ENCODE measurements at regions not wholly inside any gene's neighbourhood (a gene's known extent, or its start where the extent isn't known, plus 50 kb on each side); places are given as distances from the start of the nearest gene placed in this dataset.

DNA sequence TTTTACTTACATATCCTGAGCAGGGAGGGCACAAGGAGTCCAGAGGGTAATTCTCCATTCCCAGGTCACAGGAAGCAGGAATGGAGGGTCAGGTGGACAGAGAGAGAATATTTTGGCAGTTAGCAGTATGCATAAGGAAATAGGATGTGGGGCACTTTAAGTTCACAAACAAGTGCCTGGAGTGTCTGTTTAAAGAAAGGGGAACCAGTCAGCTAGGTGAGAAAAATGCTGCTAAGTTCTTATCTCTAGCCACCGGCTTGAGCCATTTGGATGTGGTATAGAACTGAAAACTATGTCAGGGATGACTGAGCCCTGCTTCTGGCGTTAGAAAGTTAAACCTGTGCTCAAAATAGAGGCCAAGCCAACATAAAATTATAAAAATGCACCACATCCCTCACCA lies 739.7 kb upstream of the NCAM2 start:
- TF ChIP-seq, protein P1, sequence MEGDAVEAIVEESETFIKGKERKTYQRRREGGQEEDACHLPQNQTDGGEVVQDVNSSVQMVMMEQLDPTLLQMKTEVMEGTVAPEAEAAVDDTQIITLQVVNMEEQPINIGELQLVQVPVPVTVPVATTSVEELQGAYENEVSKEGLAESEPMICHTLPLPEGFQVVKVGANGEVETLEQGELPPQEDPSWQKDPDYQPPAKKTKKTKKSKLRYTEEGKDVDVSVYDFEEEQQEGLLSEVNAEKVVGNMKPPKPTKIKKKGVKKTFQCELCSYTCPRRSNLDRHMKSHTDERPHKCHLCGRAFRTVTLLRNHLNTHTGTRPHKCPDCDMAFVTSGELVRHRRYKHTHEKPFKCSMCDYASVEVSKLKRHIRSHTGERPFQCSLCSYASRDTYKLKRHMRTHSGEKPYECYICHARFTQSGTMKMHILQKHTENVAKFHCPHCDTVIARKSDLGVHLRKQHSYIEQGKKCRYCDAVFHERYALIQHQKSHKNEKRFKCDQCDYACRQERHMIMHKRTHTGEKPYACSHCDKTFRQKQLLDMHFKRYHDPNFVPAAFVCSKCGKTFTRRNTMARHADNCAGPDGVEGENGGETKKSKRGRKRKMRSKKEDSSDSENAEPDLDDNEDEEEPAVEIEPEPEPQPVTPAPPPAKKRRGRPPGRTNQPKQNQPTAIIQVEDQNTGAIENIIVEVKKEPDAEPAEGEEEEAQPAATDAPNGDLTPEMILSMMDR (conservative IDR thresholded peaks at IDR 0.05) = no peak
- no peak for TF ChIP-seq ZFX (IDR thresholded peaks at IDR 0.05)
